ENCODE measurements at regions not wholly inside any gene's neighbourhood (a gene's known extent, or its start where the extent isn't known, plus 50 kb on each side); places are given as distances from the start of the nearest gene placed in this dataset.

GRCh38 chr14:36021030-36021422, 155.5 kb downstream of the PTCSC3 start:
- no peak for TF ChIP-seq POLR2A (IDR thresholded peaks at IDR 0.05)
- TF ChIP-seq CTCF (IDR thresholded peaks at IDR 0.05): no peak

Measured in right lobe of liver (tissue), 4 donors.